H1 (cell line): ENCODE measurements at regions not wholly inside any gene's neighbourhood (a gene's known extent, or its start where the extent isn't known, plus 50 kb on each side); places are given as distances from the start of the nearest gene placed in this dataset.

Experiments
- ATF3 ChIP-seq: IDR thresholded peaks from 2 replicates; pipeline ENCODE4 v1.6.1; 2011; ENCODE audit warnings: low read depth, mild to moderate bottlenecking, low read length; ENCODE audit not compliant: insufficient read depth
- GTF2F1 ChIP-seq: IDR thresholded peaks from 2 replicates; pipeline ENCODE4 v1.6.1; 2012; ENCODE audit warnings: low read depth, low read length, improper control_type of control experiment, borderline replicate concordance

GRCh38 chr15:34652726-34653033 is 69.2 kb upstream of the GOLGA8B start (continued):
- TF ChIP-seq ATF3, result no peak
- TF ChIP-seq GTF2F1, result no peak
